HG02678 (cell line): ENCODE measurements at regions not wholly inside any gene's neighbourhood (a gene's known extent, or its start where the extent isn't known, plus 50 kb on each side); places are given as distances from the start of the nearest gene placed in this dataset.

Experiments
- ATAC-seq: cut with Tn5 transposase; IDR thresholded peaks from one replicate; pipeline ENCODE4 v1.9.1; 2021; ENCODE audit warnings: mild to moderate bottlenecking, moderate library complexity; ENCODE audit not compliant: unreplicated experiment

DNA sequence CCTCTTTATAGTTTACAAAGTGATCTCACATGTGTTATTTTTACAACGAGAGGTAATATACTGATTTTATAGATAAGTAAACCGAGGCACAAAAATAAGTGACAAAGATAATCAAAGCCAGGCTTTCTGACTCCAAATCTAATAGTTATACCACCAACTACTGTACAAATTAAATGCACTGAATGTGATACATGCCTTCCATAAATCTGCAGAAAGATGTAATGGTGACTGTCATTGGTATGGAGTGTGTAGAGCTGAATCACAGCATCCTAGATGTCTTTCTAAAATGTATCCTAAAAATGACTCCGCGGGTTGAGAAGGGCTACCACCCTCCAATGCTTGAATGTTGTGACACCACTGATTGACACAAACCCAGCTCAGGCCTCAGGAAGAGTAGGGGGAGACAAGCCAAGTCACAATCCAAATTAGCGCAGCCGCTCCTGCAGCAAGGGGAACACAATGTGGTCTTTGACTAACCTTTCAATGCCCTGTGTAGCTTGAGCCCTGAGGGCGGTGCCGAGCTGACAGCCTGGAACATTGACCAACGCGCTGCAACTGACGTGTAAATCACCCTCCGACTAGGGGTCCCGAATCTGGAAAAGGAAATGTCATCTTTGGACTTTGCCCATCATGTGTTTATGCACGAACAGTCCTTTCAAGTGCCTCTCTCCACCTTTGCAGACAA is 136.8 kb downstream of the OLIG3 start:
- no peak for ATAC-seq

DNA sequence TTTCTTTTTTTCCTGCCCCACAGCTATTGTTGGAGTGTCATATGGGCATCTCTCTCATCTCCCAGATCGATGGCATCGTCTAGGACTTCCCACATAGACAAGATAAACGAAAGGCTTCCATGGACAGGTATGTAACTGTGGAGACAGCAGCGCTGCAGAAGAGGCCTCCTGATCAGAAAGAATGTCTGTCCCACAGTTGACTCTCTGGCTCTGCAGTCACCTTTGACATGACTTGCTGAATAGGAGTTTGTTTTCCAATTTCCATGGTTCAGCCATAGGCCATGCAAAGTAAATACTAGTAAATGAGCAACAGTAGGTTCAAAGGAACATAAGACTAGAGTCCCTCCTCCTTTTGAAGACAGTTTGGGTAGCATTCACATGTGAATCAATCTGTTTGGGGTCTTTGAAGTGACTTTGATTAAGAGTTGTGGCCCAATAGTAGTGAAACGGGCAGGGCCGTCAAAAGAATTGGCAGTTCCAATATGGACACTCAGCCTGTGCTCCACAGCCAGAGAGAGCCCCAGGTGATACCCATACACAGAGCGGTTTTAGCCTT is 134.7 kb upstream of the IFNGR1 start:
- no peak for ATAC-seq

- no peak for ATAC-seq
These were observed 134.2 kb upstream of the IFNGR1 start for GRCh38 chr6:137353346-137353745.

GRCh38 chr6:137352859-137353258 is 133.7 kb upstream of the IFNGR1 start:
- no peak for ATAC-seq

- no peak for ATAC-seq
These were observed 132.7 kb upstream of the IFNGR1 start for GRCh38 chr6:137351890-137352289.

DNA sequence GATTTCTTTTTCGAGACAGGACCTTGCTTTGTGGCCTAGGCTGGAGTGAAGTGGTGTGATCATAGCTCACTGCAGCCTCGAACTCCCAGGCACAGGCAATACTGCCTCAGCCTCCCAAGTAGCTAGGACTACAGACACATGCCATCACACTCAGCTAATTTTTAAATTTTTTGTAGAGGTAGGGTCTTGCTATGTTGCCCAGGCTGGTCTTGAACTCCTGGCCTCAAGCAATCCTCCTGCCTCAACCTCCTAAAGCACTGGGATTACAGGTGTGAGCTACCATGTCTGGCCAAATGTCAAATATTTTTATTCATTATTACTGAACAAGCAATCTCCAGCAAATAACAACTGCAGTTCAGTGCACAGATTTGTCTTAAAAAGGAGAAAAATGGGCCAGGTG is 131.7 kb upstream of the IFNGR1 start:
- ATAC-seq: no peak

- no peak for ATAC-seq
These were observed 131.0 kb upstream of the IFNGR1 start for GRCh38 chr6:137349856-137350830.

DNA sequence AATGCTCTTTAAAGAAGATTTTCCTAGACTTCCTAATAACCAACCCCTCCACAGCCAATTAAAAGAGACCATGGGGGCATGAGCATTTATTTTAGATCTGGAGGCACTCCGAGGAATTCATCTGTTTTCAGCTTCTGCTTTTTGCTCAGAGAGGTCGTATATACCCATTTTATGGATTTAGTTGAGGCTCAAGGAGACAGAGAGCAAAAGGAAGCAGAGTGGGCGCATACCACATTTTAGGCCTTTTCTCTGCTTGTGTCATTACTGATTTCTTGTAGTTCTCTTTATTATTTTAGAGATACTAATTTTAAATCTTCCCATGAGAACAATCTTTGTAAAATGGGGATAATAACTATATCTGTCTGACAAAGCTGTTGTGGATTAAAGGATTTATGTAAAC is 129.6 kb upstream of the IFNGR1 start:
- ATAC-seq: no peak

- no peak for ATAC-seq
These were observed 124.1 kb upstream of the IFNGR1 start for GRCh38 chr6:137343241-137343640.

GRCh38 chr6:137342607-137343190 is 123.5 kb upstream of the IFNGR1 start:
- ATAC-seq: no peak

DNA sequence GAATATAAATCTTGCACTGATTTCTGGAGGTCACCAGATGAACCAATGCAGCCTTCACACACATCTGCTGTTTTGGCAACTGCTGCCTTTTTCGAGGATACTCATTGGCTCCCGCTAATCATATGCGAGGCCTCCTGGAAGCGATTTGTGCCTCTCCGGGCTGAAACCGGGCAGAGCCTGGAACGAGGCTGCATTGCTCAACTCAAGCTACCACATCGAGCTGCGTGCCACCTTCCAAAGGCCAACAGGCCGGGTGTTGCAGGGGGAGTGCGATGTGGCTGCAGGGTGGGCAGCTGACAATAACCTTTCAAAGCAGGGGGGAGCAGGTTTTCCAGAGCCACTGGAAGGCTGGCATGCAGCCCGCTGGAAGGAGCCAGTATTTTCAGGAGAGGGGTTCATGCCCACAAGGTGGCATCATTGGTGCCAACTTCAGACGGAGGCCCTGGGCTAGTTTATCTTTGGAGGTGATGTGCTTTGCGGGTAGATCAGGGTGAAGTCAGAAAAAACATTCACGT is 122.6 kb upstream of the IFNGR1 start:
- no peak for ATAC-seq

GRCh38 chr6:137339929-137340559 is 120.9 kb upstream of the IFNGR1 start:
- ATAC-seq: no peak

DNA sequence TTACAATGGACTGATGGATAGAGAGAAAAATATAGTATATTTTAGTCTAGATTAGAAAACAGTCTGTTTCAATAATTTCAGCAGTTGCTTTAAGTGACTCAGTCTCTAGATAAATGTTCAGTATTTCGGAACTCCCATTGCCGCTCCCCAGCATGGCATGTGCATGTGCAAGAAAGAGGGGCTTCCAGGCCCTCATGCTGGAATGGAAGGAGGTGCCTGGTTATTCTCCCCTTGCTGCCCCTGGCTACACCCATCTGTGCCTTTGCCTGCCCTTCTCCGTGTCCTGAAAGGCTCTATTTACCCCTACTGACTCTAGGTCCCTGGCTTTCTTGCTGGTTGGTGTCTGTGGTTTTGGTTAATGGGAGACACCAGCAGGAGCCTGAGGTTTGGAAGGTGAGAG is 115.7 kb upstream of the IFNGR1 start:
- ATAC-seq: no peak

- no peak for ATAC-seq
These were observed 114.9 kb upstream of the IFNGR1 start for GRCh38 chr6:137334094-137334493.

DNA sequence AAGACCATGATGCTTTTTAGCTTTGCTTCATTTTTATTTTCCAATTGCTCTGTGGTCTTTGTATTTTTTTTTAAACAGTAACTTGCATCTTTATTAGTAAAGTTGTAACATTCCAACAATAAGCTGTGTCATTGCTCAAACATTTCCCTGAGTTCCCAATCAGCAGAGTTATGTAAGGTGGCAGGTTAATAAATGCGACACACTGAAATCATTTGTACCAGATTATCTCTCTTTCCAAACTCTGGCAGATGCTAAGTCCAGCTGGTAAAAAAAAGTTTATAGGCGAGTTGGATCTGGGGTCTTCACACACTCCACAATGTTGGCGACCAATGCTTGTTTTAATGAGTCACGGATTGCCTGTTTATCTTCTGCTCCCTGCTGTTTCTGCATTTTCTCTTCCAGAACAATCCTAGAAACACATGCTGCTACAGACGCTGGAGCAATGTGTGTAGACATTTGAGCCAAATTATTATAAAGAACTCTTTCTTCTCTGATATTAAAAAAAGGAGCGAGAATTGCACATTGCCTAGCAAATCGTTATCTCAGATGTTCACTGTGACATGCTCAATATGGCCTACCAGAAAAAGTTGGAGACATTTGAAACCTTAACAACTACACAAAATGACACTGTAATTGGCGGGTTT is 113.6 kb upstream of the IFNGR1 start:
- no peak for ATAC-seq

DNA sequence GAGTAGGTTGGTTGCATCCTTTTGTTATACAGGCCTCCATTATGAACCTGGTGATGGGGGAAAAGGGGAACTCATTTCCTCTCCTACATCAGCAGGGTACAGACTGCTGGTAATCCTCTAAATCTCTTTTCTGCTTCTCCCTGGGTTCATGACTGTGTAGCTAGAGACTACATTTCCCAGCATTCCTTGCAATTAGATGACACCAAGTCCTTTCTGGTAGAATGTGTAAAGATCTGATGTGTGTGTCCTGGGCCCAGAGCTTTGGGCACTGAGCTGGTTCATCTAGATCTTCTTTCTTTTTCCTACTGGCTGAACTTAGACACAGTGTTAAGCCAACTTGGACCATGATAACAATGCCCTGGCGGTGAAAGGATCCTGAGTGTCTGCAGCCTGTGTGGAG is 104.7 kb upstream of the IFNGR1 start:
- ATAC-seq: no peak

- ATAC-seq: no peak
These were observed 101.1 kb upstream of the IFNGR1 start for GRCh38 chr6:137320271-137320670.

- ATAC-seq: no peak
These were observed 97.4 kb upstream of the IFNGR1 start for GRCh38 chr6:137316626-137317025.

DNA sequence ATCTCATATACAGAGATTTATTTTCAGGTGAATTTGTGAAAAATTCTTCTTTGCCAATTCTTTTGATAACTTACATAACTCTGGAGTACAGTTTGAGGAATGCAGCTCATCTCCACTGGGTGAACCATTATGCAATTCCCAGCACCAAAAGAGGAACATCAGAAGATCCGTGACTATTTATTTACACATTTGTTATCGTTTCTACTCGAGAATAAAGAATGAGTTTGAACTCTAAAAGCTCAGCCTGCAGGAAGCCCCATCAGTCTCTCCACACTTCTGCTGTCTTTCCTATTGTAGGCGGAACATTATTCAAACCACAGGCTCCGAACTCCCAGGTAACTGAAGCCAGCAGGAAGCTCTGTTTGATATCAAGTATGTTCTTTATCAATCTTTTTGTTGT is 95.9 kb upstream of the IFNGR1 start:
- no peak for ATAC-seq
